ENCODE measurements at regions not wholly inside any gene's neighbourhood (a gene's known extent, or its start where the extent isn't known, plus 50 kb on each side); places are given as distances from the start of the nearest gene placed in this dataset.
"Not testable (repeated sequence)": the region's sequence is repeated elsewhere in the genome, so short reads cannot be mapped to it uniquely, and the experiment has no call there.

DNA sequence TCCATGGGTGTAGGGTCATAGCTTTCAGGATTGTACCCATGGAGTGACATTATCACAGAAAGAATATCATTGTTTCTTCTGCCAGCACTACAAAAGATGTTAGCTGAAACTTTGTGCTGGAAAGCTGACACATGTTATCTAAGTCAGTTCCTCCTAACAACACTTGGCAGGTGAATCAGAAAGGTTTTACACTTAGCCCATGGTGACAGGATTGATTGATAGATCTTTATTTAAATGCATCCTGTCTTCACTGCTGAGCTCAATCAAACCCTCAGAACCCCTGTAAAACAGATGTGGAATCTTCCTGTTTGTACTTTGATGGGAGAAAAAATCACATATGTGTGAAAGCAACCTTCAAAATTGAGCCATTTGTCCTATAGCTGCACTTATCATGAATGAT, 811.5 kb upstream of the ANO3 start:
- no peak for DNase-seq

DNA sequence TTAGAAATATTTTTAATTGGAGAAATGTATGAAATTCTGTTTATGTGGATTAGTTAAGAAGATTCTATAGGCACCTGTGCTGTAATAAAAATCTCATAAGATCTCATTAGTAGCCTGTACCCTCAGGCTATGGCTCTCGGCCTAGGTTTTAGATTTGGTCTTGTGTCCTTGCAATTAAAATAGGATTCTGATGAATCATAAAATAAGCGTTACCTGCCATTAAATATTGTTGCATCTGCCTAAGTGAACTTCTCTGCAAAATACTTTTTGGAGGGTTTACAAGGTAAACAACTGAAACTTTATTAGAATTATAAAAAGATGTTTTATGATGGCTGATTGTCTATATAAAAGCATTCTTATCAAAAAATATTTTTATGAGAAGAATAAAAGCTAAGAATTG, 804.1 kb upstream of the ANO3 start:
- no peak for DNase-seq

DNA sequence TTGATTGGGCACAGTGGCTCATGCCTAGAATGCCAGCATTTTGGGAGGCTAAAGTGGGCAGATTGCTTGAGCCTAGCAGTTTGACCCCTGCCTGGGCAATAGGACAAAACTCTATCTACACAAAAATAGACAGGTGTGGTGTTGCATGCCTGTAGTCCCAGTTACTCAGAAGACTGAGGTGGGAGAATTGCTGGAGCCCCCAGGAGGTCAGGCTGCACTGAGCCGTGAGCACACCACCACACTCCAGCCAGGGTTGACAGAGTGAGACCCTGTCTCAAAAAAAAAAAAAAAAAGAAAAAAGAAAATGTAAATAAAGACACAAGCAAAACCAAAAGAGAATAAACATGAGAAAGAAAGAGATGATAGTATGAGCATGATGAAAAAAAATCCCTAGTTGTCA, 802.4 kb upstream of the ANO3 start:
- no peak for DNase-seq

DNA sequence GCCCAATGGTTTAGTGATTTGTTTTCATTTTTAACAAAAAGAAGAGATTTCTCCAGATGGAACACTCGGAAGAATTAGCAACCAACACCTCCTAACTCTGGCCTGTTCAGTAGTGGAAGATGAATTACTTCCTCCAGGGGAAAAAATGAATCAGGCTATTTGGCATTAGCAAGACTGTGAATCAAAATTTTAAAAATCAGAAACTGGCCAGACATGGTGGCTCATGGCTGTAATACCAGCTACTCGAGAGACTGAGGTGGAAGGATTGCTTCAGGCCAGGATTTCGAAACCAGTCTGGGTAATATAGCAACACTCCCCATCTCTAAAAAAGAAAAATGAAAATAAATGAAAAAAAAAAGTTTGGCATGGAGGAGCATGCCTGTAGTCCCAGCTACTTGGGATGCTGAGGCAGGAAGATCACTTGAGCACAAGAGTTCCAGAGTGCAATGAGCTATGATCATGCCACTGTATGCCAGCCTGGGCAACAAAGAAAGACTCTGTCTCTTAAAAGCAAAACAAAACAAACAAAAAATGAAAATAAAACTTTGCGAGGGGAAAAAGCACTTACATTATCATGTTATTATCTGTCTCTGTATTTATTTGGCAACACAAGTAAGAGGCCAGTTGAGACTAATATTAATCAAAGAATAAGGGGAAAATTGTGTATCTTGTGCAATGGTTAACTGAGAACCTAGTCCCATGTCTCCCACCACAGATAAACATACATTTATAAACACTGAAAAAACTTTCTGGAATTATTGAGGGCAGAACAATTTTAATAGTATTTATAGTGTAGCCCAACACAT, 796.3 kb upstream of the ANO3 start:
- no peak for DNase-seq

DNA sequence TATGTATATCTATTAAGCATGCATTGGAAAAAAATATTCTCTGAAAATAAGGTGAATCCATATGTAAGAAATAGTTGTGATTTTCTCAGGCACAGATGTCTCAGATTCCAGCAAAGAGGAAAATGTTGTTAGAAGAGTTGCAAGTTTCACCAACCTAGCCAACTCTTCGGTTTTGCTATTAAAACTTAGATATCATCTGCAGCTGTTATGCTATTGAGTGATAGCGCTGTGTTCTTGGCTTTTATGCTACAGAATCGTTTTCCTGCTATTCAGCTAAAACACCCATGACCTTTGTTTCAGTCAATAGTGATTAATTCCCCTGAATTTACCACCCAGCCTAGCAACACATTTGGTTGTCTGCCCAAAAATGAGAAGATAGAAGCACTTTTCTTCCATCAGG, 795.6 kb upstream of the ANO3 start:
- DNase-seq, result no peak

DNA sequence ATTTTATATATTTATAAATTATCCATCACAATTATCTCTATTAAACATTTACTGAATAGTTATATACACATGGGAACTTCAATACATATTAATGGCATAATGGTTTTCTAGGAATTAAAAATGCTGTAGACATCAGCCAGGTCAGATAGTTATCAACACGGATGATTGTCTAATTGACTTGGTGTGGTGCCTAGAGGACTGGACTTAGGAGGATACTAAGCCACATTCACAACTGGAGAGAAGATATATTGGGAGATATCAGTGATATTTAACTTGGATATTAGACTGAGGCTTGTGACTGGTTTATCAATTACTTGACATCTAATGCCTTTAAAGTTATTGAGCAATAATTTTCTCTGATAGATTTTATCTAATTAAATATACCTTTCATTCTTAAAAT, 794.5 kb upstream of the ANO3 start:
- no peak for DNase-seq

DNA sequence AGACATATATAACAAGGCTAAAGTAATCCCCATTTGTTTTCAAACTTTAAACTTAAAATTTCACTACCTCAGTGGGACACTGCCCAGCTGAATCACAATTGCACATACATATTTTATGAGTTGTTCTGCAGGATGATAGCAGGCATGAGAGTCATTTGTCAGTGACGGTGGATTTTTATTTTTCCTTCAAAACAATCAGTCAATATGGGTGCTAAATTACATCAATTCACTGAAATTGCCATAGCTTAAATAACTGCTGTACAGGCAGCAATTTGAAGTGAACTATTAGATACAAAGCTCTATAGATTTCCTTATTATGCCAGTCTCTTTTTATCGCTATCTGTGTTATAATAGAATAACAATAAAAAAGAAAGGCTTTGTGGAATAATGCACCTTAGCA, 784.6 kb upstream of the ANO3 start:
- DNase-seq, result no peak

DNA sequence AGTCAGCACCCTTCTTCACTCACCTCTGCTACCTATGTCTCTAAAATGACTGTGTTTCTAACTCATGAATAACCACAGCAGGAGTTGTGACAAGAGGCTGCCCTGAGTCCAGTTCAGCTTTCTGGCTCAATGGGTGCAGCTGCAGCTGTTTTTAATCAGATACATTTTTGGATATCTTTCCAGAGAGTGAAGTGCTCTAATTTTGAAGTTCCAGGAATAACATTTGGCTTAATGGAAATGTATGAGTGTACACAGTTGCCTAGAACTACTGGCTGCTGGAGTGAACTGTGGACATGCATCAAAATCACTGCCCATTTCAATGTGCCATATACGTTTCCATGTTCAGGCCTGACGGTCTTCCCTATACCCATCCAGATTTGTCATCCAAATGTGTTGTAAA, 769.5 kb upstream of the ANO3 start:
- no peak for DNase-seq

DNA sequence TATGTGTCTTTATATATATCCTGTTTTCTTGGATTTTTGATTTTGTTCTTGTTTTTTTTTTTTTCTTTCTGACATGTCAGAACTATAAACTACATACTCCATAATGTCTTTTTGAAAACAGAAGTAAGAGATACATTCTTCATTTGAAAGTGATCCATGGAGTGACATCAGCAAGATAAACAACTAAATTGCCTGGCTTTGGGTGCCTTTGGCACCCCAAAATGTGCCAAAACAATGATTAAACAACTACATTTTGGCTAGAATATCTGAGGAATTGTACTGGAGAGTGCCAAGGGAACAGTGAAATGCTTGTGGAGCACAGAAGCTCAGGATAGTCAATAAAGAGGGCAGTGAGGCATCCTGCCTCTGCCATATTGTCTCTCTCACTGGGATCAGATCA, 766.1 kb upstream of the ANO3 start:
- no peak for DNase-seq

DNA sequence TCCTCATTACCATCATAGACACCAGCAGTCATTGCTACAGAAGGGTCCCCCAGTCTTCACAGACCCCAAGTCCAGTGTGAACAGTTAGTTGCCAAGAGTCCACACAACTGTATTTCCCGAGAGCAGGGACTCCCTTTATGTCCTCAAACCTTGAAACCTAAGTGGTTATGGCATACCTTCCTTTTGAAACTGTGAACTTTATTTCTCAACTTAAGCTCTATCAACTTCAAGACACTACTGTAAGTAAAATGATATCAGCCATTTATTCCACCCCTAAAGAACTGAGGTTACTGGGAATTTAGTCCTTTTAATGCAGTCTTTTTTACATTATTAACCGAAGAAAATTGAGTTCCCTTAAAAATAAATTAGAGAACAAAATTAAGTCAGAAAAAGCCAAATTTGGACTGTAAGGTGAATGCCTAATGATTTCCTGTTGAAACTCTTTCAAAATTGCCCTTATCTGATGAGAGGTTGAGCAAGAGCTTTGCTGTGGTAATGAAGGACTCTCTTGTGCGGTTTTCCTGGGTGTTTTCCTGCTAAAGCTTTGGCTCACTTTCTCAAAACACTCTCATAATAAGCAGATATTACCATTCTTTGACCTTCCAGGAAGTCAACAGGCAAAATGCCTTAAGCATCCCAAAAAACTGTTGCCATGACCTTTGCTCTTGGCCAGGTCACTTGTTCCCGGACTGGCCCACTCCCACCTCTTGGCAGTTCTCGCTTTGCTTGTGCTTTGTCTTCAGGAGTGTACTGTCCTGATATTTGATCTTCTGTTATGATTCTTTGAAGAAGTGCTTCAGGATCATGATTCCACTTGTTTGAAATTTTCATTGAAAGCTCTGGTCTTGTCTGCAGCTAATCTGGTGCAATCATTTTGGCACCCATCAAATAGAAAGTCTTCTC, 765.4 kb upstream of the ANO3 start:
- no peak for DNase-seq

DNA sequence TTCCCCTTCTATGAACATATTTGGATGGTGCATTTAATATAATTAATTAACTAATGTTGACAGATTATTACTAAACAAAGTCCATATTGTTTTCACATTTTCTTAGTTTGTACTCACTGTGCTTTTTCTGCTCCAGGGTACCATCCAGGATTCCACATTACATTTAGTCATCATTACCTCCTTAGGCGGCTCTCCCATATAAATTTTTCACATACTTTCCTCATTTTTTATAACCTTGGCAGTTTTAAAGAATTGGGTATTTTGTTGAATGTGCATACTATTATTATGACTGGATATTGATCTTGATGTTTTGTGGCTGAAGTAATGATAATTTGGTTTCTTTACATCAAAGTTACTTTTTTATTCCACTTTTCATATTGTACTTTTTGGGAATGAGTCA, 755.6 kb upstream of the ANO3 start:
- DNase-seq, result no peak

DNA sequence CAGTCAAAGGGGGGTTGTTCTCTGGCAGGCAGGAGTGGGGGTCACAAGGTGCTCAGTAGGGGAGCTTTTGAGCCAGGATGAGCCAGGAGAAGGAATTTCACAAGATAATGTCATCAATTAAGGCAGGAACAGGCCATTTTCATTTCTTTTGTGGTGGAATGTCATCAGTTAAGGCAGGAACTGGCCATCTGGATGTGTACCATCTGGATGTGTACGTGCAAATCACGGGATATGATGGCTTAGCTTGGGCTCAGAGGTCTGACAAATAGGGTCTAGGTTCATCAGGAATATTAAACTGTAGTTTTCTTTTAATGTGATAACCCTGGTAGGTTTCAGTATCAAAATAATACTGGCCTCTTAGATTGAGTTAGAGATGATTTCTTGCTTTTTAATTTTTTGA, 752.4 kb upstream of the ANO3 start:
- DNase-seq, result not testable (repeated sequence)

DNA sequence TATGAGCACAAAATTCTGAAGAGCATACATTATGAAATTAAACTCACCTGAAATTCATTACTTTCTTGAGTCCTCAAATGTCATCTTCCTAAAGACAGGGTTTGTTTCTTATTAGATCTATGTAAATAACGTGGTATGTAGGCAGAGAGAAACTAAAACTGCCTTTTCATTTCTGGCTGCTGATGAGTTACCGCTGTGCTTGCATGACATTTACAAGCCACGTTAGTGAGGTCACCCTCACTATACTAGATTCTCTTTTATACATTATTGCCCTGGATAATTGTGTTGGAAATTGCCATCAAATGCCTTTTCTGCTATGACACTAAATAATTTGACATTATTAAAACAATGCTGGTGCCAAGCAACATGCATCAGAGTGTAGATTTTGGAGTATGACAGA, 748.3 kb upstream of the ANO3 start:
- DNase-seq, result no peak

DNA sequence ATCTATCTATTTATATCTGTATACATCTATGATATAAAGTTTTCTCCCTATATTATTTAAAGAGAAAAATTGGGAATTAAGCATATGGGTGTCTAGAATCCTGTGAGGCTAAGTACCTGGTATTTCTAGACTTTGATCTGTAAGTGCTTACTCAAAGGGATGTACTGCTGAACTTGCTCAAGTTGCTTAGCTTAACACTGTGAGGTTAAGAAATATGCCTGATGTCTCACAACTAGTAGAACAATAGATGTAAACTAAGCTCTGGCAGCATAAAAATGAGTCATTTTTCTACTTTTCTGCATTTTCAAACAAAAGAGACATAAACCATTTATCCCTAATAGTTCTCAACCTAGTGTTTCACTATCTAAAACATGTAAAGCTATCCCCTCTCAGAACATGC, 744.4 kb upstream of the ANO3 start:
- no peak for DNase-seq

DNA sequence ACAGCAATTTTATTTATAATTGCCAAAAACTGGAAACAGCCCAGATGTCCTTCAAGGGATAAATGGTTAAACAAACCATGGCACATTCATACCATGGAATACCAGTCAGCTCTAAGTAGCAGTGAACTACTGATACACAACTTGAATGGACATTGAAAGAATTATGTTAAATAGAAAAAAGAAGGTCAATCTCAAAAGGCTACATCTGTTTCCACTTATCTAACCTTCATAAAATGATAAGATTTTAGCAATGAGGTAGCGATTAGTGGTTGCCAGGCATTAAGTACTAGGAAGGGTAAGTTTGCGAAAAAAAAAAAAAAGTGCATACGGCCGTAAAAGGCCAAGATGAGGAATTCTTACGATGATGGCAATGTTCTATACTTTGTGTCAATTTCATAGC, 738.7 kb upstream of the ANO3 start:
- no peak for DNase-seq

DNA sequence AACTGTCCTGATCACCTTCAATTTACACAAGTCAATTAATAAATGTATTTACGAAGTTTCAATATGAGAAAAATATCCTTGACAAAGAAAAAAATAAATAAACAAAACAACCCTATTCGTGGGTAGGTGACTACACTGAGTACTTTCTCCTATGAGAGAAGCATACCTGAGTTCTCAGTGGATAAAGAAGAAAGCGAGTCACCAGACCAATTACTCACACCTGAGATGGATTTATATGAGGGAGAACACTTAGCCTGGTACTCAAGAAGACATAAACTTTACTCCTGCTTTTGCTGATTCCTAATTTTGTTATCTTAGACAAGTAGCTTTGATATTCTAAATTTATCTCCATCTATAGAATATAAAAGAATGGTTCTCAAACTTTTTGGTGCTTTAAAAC, 735.2 kb upstream of the ANO3 start:
- DNase-seq, result no peak

DNA sequence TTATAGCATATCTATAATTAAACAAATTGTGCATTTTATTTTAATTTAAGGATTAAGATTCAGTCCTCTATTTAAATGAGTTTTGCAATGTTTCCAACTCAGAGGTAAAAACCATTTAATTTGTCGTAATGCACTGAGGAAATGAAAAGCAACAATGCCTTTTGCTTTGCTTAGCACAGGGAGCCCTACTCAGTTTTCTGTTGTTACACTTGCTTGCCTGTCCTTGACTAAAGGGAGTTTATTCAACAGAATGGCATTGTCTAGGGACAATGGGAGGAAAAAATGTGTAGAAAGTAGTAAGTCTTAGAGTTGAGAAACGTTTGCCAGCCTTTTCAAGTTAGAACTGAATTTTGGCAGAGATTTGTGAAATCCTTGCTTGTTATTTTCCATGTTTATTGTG, 734.2 kb upstream of the ANO3 start:
- no peak for DNase-seq

DNA sequence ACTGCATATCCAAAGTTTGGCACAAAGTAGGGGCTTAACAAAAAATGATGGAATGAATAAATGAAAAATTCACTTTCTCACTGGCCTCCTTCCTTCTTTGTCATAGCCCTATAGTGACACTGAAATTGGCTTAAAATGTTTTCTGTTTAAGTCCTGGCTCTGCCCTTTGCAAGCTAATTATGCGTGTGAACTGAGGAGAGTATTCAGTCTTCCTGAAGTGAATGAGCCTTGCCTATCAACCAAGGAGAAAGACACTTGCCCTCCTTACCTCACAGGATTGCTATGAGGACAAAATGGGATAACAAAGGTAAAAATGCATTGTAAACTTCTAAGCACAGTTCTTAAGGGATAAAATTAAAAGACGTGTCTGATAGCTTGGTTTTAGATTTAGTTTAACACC, 729.8 kb upstream of the ANO3 start:
- DNase-seq, result no peak

DNA sequence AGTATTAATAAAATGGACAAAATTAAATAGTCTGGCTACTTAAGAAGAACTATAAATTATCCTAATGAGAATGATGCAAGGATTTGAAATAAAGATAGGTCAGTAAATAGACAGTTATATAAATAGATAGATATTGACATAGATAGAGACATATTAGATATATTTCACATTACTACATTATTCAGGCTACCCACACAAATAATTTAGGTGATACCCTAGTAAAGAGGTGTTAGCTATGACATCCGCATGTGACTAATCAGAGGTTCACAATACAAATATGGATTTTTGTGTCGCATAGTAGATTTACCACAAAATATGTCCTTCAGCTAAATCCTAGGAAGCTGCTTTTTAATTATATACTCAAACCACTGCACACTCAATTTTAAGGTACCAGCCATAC, 729.0 kb upstream of the ANO3 start:
- DNase-seq, result no peak

DNA sequence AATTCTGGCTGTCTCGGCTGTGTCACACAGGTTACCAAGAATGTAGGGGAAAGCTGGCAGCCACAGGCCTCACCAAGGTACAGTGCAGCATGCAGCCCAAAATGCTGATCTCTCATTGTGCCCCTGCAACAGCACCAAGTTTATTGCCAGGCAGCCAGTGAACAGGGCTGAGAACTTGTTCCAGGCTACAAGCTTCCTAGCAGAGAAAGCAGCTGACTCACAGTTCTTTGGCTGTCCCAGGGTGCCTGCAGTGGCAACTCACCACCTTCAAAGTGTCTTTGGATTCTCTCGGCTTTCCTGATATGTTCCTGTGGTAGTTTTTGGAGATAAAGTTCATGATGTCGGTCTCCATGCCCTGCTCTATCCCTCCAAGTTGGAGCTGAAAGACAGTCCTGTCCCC, 719.1 kb upstream of the ANO3 start:
- no peak for DNase-seq

DNA sequence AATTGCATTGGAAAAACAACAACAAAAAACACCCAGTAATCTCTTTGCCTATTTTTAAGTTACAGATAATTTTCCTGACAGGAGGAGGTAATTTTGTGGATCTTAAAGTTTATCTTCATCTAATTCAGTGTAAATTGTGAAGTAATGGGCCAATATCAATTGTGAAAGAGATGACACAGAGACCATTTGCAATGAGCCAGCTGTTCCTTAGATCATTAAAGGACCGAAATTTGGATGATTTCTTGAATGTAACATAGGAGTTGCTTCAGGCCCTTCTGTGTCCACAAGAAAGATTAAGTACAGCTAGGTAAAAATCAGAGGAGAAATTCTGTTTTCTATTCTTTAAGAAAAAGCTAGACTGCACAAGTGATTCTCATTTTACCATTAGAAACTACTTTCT, 718.5 kb upstream of the ANO3 start:
- no peak for DNase-seq

DNA sequence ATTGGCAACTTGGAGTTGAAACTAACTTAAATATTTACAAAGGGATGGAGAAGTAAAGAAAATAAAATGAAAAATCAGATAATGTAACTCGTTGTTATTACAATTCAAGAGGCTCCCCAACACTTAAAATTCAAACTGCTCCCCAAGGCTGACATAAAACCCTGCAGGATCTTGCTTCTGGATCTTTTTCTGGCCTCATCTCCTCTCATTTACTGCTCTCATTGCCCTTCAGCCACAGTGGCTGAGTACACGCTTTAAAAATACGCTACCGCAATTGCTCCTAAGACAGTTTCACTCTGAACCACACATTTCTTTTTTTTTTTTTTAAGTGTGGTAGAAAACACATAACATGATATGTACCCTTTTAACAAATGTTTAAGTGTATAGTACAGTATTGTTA, 718.1 kb upstream of the ANO3 start:
- no peak for DNase-seq

DNA sequence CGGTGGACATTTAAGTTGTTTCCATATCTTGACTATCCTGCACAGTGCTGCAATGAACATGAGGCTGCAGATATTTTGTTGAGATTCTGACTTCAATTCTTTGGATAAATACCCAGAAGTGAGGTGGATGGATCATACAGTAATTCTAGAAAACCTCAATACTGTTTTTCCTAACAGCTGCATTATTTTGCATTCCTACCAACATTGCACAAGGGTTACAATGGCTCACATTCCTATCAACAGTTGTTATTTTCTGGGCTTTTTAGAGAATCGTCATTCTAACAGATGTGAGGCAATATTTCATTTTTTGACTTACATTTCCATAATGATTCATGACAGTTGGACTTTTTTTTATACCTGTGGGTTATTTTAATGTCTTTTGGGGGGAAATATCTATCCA, 716.9 kb upstream of the ANO3 start:
- DNase-seq, result no peak

DNA sequence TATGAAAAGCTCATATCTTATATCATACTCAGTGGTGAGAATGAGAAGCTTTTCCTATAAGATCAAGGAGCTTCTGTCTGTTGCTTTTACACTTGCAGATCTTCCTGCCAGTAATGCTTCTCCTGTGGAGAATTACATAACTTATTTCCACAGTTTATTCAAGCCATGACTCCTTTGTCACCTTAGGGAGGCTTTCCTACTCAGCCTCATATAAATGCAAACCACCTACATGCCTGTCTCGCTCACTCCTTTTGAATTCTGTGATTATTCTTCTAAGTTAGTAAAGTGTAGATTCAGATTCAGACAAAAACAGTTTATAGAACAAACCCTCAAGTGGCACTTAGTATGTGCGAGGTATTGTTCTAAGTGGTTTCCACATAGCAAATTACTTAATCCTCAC, 716.1 kb upstream of the ANO3 start:
- no peak for DNase-seq

DNA sequence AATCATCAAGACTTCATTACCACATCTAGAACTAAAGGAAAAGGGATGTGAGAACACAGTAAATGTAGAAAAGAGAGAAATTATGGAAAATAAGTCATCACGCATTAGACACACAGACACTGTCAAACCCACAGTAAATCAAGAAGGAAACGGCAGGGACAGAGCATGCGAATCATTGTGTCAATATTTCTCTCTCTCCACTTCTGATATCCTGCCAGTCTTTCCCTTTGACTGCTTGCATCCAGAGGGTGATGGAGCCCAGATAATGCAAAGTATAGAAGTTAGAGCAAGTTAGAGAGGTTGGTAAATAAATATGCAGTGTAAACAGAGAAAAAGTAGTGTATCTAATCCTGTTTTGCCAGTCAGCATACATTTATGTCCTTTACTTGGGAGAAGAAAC, 706.8 kb upstream of the ANO3 start:
- no peak for DNase-seq
